ENCODE measurements at regions not wholly inside any gene's neighbourhood (a gene's known extent, or its start where the extent isn't known, plus 50 kb on each side); places are given as distances from the start of the nearest gene placed in this dataset.

DNA sequence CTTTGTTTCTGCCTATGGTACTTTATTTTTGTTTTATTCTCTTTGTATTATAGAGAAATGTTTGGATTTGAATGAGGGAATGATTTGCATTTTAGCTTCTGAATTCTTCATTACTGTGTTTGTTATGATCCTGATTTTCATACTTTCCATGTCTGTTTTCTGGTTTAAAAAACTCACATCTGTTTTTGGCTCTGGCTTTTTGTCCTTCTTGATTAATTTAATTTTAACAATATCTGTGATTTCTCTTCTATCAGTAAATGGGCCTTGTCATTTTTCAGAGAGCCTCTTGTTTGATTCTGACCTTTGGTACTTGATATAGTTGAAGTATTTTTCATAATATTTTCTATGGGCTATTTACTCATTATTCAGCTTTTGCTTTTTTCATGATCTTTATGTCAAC is 341.6 kb upstream of the HAND2 start:
- TF ChIP-seq EZH2phosphoT487 (IDR thresholded peaks at IDR 0.05; ENCODE audit: insufficient read depth, low read depth) (no peak), EZH2 (IDR thresholded peaks at IDR 0.05; ENCODE audit: insufficient read depth, poor library complexity, severe bottlenecking) (no peak)

Measured in GM23248 (cell line).